ENCODE measurements at regions not wholly inside any gene's neighbourhood (a gene's known extent, or its start where the extent isn't known, plus 50 kb on each side); places are given as distances from the start of the nearest gene placed in this dataset.

DNA sequence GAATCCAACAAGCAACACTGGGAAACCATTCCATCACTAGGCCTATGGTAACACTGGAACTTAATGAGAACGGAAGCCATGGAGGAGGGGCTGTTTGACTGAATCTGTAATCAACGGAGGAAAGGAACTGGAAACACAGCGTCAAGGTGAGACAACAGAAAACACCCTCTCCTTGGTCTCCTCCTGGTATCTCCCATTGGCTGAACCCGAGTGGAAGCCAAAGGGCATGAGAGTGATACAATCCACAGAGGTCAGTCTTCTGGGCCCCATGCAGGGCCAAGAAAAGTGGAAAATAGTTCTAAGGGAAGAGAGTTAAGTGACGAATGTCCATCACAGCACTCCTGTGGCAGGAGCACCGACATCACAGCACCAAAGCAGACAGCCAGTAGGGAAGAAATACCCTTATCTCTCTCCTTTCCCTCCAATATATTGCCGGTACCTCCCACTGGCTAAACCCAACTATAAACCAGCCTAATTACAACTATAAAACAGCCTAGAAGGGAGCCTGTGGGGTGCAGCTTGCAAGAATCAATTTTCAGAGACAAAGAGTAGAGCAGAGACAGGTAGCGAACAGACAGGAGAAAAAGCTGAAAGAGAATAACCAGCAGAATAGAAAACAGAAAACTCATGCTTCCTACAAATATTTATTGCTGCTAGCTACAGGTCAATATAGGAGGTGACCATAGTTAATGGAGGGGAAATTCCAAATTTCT, 107.4 kb upstream of the IFNE start:
- H3K9me3 ChIP-seq = no peaks in the 10 kb centered on the region
- TF ChIP-seq, protein P1, sequence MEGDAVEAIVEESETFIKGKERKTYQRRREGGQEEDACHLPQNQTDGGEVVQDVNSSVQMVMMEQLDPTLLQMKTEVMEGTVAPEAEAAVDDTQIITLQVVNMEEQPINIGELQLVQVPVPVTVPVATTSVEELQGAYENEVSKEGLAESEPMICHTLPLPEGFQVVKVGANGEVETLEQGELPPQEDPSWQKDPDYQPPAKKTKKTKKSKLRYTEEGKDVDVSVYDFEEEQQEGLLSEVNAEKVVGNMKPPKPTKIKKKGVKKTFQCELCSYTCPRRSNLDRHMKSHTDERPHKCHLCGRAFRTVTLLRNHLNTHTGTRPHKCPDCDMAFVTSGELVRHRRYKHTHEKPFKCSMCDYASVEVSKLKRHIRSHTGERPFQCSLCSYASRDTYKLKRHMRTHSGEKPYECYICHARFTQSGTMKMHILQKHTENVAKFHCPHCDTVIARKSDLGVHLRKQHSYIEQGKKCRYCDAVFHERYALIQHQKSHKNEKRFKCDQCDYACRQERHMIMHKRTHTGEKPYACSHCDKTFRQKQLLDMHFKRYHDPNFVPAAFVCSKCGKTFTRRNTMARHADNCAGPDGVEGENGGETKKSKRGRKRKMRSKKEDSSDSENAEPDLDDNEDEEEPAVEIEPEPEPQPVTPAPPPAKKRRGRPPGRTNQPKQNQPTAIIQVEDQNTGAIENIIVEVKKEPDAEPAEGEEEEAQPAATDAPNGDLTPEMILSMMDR (IDR thresholded peaks at IDR 0.05) = no peak
- no peak for ATAC-seq (ENCODE audit: insufficient number of reproducible peaks, low FRiP score, low read depth)
- H3K4me3 ChIP-seq = no peak overlapping the region
- no peaks in the 10 kb centered on the region for H3K4me1 ChIP-seq (ENCODE audit: control insufficient read depth in 1 of 2, low read depth in 2 of 2)
- H3K27me3 ChIP-seq (replicated peaks; ENCODE audit: insufficient read depth) = no peaks in the 10 kb centered on the region
- DNase-seq (ENCODE audit: low spot score) = no peak
- H3K27ac ChIP-seq = no peak overlapping the region
- no peaks in the 10 kb centered on the region for H3K36me3 ChIP-seq

DNA sequence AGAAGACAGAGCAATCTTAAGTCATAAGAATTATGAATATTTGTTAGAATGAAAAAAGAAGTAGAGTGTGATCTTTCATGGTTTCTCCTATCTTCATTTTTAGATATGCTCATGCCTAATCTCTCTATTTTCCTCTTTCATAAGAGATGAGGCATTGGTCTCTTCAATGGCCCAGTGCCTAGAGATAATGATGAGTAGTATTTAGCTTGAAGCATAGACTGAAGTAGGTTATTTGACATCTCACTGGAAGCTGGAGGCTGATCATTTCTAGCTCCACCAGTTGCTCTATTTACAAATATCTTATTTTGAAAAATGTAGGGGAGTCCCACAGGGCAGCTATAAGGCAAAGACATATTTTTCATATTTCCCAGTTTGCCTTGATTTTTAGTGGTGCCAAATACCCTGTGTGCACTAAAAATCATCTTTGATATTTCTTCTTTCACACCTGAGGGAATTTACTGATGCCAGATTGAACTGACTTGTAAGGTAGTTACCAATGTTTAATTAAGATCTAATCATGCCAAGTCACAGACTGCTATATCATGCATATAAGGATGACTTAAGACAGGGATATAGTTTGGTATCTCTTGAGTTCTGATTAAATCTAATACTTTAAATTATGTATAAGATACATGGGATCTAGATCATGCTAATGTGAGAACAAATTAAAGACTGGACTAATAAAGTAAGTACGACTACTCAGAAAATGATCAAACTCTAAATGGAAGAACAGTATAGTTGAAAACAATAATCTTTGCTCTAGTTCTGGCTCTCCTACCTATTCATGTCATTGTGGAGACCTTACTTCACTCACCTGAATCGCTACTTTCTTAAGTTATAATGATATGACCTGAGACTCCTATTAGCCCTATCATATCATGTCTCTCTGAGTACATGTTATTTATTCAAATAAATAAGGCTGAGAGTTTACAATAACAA, 108.2 kb upstream of the IFNE start:
- TF ChIP-seq, protein P1 (IDR thresholded peaks at IDR 0.05) = no peak
- H3K4me3 ChIP-seq = no peak overlapping the region
- H3K4me1 ChIP-seq (ENCODE audit: control insufficient read depth in 1 of 2, low read depth in 2 of 2) = no peaks in the 10 kb centered on the region
- no peaks in the 10 kb centered on the region for H3K36me3 ChIP-seq
- DNase-seq (ENCODE audit: low spot score) (no peak), ATAC-seq (ENCODE audit: insufficient number of reproducible peaks, low FRiP score, low read depth) (no peak)
- H3K27me3 ChIP-seq (replicated peaks; ENCODE audit: insufficient read depth) = no peaks in the 10 kb centered on the region
- H3K9me3 ChIP-seq = no peaks in the 10 kb centered on the region
- H3K27ac ChIP-seq = no peak overlapping the region

DNA sequence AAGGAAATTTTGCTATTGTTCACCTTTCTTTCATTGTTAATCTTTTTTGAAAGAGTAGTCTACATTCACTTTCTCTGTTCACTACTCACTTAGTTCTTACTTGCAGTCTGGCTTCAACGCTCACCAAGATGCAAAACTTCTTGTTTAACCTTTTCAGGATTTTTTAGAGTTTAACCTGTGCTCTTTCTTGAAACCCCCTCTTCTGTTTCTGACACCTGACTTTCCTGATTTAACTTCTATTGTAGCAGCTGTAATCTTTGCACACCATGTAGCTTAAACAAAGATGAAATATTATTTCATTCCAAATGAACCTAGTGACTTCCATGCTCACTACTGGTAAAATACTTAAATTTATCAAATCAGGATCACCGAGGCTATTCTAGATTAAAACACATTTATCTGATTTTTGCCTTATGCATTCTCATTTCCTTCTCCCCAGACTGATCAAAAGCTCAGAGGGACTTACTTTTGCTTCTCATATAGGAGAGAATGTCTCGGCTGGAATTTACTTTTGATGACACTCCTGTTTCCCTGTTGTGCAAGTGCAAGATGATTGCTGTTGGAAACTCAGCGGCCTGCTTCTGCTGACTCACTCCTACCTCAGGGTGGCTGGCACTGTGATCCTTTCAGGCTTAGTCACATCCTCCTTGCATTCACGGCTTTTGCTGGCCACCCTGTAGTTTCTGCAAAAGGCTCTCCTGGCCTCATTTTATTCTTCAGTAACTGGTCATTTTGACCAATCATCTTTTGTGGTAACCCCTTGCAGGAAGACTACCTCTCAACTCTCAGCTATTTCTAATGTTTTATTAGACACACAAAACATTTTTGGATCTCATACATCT, 109.3 kb upstream of the IFNE start:
- Histone ChIP-seq H3K4me3 (no peak overlapping the region), H3K4me1 (ENCODE audit: control insufficient read depth in 1 of 2, low read depth in 2 of 2) (no peaks in the 10 kb centered on the region), H3K27me3 (replicated peaks; ENCODE audit: insufficient read depth) (no peaks in the 10 kb centered on the region), H3K27ac (no peak overlapping the region), H3K36me3 (no peaks in the 10 kb centered on the region), H3K9me3 (no peaks in the 10 kb centered on the region)
- TF ChIP-seq, protein P1 (IDR thresholded peaks at IDR 0.05) = no peak
- DNase-seq (ENCODE audit: low spot score) (peak; percentile 25), ATAC-seq (ENCODE audit: insufficient number of reproducible peaks, low FRiP score, low read depth) (peak; percentile 77)

DNA sequence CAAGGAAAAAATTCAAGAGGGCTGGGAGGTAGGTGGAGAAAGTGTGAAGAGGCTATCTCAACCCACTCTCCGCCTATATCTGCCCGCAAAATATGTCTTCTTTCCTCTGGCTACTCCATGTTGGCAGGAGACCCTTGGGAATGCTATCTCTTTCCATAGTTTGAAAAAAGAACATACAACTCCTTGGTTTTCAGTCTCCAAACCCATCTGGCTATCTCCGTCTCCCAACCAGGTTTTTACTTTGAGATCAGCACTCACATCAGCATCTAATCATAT, 109.9 kb upstream of the IFNE start:
- TF ChIP-seq, protein P1 (IDR thresholded peaks at IDR 0.05) = no peak
- H3K4me3 ChIP-seq = no peak overlapping the region
- ATAC-seq (ENCODE audit: insufficient number of reproducible peaks, low FRiP score, low read depth) (no peak), DNase-seq (ENCODE audit: low spot score) (no peak)
- H3K27me3 ChIP-seq (replicated peaks; ENCODE audit: insufficient read depth) = no peaks in the 10 kb centered on the region
- no peak overlapping the region for H3K27ac ChIP-seq
- H3K36me3 ChIP-seq = no peaks in the 10 kb centered on the region
- H3K9me3 ChIP-seq = no peaks in the 10 kb centered on the region
- H3K4me1 ChIP-seq (ENCODE audit: control insufficient read depth in 1 of 2, low read depth in 2 of 2) = no peaks in the 10 kb centered on the region

DNA sequence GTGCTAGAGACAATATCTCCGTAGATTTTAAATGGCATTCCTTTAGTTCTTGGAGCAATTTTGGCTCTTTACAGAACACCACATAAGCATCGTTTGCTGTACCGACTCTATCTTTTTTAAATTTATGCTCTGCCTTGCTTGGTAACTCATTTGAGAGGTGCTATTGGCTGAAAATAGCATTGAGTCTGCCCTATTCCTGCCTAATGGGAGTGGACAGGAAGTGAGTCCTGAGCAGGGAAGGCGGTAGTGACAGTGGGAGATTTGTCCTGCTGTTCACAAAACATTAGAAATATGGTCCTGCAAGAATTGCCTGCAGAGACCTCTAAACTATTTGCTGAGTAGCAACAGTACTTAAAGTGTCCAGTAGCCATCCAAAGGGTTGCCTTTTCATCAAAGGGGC, 115.2 kb upstream of the IFNE start:
- Histone ChIP-seq H3K36me3 (no peaks in the 10 kb centered on the region), H3K27ac (no peak overlapping the region), H3K4me3 (no peak overlapping the region), H3K4me1 (ENCODE audit: control insufficient read depth in 1 of 2, low read depth in 2 of 2) (no peaks in the 10 kb centered on the region), H3K27me3 (replicated peaks; ENCODE audit: insufficient read depth) (no peaks in the 10 kb centered on the region), H3K9me3 (no peaks in the 10 kb centered on the region)
- DNase-seq (ENCODE audit: low spot score) (no peak), ATAC-seq (ENCODE audit: insufficient number of reproducible peaks, low FRiP score, low read depth) (no peak)
- TF ChIP-seq, protein P1 (IDR thresholded peaks at IDR 0.05) = no peak
